Right renal cortex interstitium (tissue), 3 donors: ENCODE measurements at regions not wholly inside any gene's neighbourhood (a gene's known extent, or its start where the extent isn't known, plus 50 kb on each side); places are given as distances from the start of the nearest gene placed in this dataset.
"Not testable (repeated sequence)": the region's sequence is repeated elsewhere in the genome, so short reads cannot be mapped to it uniquely, and the experiment has no call there.

Source experiments
- DNase-seq, 3 donors: peaks; one replicate each; pipeline ENCODE4 v3.0.0-alpha.2; 2013; ENCODE audit warnings: low read depth in 3 of 3, low spot score in 2 of 3

DNA sequence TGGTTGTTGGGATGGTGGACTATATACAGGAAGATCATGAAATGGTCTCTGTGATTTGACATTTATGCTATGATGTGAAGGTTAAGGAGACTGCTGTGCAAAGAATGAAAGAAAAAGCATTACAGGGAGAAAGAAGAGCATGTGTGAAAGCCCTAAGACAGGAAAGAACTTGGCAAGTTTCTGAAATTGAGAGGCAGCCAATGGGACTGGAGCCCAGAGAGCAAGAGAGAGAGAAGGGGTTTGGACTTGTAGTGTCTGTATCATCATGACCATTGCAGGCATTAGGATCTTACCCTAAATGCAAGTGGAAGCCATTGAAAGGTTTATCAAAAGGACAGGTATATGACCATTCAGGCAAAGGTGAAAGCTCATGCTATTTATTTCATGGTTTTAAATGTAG, 147.1 kb downstream of the NAA11 start:
- DNase-seq: no peak

DNA sequence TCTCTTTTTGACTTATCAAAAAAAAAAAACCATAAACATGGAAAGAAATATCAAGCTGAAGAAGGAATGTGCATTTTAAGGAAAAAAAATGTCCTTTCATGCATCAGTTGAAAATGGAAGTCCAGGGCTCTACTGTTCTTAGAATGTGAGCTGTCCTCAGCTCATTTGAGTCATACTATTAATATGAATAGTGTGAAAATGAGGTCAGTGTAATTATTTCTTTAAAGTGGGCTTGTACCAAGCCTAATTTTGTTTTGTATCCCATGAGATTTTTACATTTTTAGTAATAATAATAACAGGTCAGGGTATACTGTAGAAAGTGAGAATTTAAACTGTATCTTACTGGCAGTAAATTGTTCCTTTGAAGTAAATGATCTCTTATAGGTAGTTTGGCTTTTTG, 148.5 kb downstream of the NAA11 start:
- no peak for DNase-seq

DNA sequence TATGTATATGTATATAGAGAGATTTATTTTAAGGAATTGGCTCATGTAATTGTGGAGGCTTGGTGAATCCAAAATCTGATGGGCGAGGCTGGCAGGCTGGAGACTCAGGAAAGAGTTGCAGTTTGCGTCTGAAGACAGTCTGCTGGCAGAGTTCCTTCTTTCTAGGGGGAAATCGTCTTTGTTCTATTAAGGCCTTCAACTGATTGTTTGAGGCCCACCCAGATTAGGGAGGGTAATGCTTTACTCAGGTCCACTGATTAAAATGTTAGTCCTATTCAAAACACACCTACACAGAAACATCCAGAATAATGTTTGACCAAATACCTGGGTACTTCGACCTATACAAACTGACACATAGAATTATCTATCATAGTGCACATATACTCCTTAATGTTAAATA, 149.5 kb downstream of the NAA11 start:
- DNase-seq: no peak

DNA sequence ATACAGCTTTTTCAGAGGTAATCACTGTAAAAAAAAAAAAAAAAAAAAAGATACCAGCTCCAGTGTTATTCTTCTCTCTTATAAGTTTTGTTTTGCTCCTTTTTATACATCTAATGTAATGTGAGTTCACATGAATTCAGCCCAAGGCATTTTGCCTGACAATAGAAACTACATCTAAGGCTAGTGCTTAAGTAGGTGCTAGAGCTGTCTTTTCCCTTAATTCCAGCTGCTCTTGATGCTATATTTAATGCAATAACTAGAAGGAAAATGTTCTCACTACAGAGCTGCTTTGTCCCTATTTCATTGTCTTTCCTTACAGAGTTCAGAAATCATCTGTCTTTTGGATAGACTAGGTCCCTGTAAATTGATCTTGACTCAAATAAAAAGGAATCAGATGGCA, 150.1 kb downstream of the NAA11 start:
- no peak for DNase-seq

DNA sequence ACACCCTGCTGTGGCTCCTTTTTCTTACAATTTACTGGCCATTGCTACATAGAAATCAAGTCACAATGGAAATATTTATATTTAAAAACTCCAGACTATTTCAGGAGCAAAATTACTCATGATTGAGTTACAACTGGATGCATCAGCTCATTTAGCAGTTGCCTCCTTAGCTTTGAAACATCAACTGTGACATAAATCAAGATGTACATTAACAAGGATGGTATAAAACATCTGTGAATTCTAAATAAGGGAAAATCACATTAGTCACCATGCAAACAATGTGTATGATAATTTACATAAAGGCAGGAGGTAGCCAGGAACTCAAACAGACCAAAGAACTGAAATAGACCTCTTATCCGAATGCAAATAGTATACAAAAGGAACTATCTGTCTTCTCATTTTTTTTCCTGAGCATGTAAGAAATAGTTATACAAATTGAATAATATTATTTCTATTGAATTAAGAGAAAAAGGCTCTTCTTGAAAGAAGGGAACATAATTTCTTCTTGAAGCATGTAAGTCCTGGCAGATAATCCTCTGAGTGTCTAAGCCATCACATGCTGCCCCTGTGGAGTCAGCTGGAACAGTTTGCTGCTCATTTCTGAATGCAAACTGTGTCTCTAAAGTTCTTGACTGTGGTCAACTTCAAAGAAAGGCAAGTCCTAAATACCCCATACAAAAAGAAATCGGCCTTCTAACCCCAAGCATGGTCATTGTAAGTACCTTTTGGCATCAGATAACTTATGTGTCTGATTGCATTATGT, 151.2 kb downstream of the NAA11 start:
- DNase-seq: no peak

DNA sequence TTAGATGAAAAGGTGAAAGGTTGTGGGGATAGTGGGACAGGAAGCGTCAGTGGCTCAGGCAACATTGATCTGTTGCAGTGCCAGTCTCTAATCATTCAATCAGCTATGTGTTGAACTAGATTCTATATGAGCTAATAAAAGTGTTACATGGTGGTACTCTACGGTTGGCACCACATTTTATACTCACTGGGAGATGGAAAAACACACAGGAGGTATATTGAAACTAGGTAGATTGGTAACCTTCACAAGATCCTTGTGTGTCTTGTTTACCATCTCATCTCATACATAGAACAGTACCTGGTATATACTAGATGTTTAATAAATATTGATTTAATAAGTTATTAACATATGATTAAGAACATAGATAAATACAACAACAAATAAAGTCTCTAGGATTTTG, 152.7 kb downstream of the NAA11 start:
- DNase-seq: no peak

DNA sequence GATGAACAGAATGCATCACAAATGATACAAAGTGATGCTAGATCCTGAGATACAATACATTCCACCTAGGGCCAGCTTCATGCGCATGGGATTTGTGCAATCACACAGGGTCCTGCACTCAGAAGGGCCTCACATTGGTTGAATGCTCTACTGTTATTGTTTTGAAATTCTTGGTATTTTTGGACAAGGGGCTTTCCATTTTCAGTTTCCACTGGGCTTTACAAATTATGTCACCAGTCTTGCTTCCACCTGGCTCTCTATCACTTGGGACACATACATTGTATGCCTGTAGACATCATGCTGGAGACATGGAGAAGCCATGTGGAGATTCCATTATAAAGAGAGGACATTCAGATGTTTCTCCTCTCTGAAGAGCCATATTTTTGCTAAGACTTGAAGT, 155.8 kb downstream of the NAA11 start:
- DNase-seq: no peak

DNA sequence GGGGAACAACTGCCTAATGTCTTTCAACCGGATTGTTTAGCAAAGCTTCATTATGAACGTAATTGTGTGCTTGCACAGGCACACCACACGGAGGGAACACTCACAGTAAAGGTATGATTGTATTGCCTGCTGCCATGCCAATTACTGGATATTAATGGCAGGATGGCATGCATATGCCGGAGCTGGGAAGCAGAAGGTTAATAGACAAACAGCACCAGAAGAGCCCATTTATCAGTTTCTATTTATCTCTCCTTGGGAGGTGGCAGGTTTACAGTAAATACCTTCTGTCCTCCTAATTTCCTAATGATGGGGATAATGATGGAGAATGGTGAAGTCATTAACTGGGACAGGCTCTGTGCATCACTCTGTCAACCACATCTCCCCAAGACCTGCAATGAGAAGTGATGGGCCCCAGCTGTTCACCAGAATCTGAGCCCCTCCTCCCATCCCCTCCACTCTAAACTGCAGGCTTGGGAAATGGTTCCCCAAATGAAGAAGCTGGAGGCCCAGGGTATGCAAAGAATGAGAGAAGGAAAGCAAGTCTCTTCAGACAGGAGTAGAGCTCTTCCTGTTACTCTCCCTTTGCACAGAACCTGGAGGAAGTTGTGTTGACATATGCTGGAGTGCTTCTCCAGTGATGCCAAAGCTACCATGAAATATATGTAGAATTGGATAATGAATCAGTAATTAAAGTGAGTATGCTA, 160.8 kb downstream of the NAA11 start:
- DNase-seq: no peak

DNA sequence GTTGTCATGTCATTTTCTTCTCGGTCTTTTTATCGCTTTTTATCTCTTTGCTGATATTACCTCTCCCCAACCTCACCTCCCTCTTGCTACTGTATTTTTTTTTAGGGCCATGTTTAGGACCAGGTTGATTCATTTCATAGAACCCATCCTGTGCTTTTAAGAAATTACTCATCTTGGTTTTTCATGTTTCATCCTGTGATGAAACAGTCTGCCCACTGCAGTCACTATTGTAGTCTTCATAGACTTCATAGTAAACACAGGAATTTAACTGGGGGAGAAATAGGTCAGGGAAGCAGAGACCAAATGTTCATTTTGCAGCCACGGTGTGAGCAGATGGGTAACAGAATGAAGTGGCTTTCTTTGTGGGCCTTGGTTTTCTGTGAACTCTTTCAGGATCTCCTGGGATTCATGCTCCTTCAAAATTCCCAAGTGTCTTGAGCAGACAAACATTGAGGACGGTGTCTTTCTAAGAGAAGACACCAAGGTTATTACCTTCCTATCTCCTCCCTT, 161.8 kb downstream of the NAA11 start:
- DNase-seq: no peak

DNA sequence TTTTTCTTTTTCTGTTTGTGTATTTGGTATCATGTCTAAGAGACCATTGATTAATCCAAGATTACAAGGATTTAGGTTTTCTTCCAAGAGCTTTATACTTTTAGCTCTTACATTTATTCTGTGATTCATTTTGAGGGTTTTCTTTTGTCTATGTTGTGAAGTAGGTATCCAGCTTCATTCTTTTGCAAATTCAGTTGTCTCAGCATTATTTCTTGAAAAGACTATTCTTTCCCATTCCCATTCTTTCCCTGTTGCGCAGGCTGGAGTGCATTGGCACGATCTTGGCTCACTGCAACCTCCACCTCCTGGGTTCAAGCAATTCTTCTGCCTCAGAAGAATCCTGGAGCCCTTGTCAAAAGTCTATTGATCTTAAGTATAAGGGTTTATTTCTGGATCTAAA, 164.9 kb downstream of the NAA11 start:
- no peak for DNase-seq

DNA sequence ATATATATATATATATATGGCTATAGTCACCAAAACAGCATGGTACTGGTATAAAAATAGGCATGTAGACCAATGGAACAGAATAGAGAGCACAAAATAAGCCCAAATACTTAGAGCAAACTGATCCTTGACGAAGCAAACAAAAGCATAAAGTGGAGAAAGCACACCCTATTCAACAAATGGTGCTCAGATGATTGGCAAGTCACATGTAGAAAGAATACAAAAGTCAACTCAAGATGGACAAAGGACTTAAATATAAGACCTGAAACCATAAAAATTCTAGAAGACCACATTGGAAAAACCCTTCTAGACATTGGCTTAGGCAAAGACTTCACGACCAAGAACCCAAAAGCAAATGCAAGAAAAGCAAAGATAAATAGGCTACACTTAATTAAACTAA, 167.2 kb downstream of the NAA11 start:
- not testable (repeated sequence) for DNase-seq

DNA sequence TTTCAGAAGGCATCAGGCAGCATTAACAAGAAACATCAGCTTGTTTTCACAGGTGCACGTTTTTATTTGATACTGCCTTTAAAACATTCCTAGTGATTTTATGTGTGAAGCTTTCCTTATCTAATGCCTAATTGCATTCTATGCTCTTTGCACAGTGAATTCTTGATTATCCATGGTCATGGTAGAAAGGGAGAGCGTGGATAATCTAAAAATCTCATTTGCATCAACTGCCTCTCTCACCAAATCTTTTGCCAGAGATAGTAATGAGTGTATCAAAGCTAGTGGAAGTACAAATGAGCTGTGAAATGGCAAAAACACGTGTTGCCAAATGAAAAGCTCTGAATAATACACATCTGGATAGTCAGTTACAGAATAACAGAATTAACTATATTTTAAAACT, 170.5 kb downstream of the NAA11 start:
- DNase-seq: no peak

DNA sequence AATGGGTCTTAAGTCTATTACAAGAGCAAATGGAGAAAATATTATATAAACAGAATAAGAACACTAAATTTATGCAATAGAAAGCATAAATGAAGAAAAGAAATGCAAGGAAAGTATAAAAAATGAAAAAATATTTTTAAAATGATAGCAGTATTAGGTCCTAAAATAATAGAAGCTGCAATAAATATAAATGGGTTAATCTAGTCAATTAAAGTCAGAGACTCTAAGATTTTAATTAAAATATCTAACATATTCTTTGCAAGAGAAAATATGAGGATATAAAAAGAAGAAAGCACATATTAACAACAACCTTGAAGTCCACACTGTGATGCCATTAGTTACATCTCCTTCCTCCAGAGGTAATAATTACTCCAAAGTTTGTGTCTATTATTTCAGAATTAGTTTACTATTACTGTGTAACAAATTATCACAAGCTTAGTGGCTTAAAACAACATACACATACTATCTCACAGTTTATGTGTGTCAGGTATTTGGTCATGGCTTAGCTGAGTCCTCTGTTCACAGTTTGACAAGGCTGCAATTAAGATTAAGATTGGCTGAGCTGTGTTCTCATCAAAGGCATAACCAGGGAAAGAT, 174.9 kb downstream of the NAA11 start:
- DNase-seq: no peak

DNA sequence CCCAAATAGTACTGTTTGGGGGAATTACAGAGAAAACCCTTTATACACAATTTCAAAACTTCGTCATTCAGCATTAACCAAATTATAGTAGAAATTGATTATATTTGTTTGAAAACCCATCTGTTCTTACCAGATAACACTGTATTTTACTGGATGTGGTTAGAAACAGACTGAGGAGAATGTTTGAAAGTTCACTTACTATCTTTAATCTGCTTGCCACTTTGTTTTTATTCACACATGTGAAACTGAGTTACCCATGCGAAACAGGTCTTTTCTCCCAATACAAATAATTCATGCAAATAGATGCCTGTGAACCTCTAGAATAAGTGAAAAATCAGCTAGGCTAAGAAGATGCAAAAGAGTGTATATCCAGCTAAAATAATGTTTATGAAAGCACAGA, 177.5 kb downstream of the NAA11 start:
- DNase-seq: no peak

DNA sequence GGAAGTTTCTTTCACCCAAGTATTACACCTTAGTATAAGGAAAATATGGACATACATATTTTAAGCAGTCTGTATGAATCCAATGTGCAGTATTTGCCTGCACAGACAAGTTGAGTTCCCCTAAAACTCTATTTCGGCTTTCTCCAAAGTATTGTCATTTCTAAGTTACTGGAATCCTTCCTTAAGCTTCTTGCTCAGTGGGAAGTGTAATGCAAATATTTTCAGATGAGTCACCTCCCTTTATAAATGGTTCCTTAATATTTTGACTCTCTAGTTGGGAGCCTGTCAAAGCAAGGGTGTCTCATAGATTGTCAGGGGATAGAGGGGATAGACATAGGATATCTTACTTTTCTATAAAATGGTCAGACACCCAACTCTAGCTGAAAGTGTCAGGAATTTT, 178.6 kb downstream of the NAA11 start:
- no peak for DNase-seq

DNA sequence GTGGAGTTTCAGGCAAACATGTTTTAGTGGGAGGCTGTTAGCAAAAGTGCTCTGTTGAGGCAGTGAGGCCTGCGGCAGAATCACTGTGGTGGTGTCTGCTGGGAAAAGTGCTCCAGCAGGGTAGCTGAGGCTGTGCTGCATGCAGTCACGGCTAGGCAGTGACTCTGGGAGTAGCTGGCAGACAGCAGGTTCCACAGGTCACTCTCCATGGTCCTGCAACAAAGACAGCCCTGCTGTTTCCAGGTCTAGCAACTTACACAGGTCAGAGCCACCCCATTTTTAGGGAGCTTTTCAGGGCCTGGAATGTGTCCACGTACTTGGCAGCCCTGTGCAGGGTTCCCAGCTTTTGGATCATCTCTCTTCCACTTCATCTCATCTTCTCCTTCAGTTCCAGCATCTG, 184.3 kb downstream of the NAA11 start:
- DNase-seq: peak in 1 of 3 donors; percentile 7

DNA sequence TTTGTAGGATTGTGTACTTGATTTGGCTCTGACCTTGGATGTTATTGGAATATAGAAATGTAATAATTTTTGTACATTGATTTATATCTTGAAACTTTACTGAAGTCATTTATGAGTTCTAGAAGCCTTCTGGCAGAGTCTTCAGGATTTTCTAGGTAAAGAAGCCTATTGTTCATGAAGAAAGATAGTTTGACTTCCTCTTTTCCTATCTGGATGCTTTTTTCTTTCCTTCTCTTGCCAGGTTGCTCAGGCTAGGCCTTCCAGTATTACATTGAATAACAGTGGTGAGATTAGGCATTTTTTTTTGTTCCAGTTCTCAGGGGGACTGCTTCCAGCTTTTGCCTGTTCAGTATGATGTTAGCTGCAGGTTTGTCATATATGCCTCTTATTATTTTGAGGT, 191.1 kb downstream of the NAA11 start:
- DNase-seq: no peak

DNA sequence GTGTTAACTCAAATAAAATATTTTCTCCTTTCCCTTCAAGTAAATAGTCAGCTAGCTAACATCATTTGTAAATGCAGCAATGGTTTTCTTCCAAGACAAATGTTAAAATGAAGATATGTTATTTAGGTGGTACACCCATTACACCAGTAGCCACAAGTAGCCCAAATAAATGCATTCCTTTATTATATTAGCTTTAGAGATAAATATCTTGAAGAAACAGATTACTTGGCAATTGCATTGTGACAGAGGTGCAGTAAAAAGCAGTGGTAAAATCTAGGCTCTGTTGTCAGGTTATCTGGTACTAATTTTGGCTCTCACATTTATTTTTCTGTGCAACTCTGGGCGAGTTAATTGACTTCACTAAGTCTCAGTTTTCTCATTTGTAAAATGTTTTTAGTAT, 193.0 kb downstream of the NAA11 start:
- DNase-seq: no peak

DNA sequence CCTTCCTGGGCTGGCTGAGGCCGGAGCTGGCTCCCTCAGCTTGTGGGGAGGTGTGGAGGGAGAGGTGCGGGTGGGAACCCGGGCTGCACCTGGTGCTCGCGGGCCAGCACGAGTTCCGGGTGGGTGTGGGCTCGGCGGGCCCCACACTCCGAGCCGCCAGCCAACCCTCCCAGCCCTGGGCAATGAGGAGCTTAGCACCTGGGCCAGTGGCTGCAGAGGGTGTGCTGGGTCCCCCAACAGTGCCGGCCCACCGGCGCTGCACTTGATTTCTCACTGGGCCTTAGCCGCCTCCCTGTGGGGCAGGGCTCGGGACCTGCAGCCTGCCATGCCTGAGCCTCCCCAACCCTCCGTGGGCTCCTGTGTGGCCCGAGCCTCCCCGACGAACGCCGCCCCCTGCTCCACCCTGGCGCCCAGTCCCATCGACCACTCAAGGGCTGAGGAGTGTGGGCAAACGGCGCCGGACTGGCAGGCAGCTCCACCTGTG, 182.7 kb upstream of the PAQR3 start:
- no peak for DNase-seq

DNA sequence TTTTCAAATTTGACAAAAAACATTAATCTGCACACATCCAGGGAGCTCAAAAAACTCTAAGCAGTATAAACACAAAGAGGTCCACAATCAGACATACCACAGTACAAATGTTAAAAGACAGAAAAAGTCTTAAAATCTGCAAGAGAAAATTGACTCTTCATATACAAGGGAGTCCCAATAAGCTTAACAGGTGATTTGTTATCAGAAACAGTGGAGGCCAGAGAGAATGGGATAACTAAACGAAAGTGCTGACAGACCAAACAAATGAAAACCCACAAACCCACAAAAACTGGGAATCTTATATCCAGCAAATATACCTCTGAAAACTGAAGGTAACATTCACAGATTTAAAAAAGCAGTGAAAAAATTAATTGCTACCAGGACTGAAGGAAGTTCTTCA, 182.0 kb upstream of the PAQR3 start:
- no peak for DNase-seq

DNA sequence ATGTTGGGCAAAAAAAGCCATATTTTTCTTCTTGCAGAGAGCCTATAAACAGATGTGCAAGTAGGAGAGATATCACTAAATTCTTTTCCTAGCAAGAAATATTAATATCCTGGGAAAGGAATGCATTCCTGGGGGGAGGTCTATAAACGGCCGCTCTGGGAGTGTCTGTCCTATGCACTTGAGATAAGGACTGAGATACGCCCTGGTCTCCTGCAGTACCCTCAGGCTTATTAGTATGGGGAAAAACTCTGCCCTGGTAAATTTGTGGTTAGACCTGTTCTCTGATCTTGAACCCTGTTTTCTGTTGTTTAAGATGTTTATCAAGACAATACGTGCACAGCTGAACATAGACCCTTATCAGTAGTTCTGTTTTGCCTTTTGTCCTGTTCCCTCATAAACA, 177.8 kb upstream of the PAQR3 start:
- not testable (repeated sequence) for DNase-seq

DNA sequence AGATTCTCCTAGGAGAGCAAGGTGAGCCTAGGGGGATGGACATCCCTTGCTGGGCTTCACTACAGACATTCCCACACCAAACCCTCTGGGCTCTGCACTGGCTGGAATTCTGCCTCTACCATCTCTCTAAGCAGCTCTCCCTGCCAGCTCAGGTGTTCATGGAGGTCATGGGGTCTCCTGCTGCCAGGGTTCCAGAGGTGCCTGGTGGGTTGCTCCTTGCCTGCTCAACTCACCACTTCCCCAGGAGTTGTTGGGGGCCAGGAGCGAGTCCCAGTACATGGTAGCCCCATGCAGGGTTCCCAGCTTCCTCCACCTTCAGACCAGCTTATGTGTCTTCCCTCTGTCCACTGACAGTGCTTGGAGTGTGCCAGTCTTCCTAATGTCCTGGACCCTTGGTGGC, 167.8 kb upstream of the PAQR3 start:
- DNase-seq: no peak
